MM.1S (cell line): ENCODE measurements at regions not wholly inside any gene's neighbourhood (a gene's known extent, or its start where the extent isn't known, plus 50 kb on each side); places are given as distances from the start of the nearest gene placed in this dataset.

Source experiments
- DNase-seq: peaks from one replicate; pipeline ENCODE4 v3.0.0-alpha.2; 2015
- H2AFZ ChIP-seq: fragments of 300-600 bp; sonication (generic); 2 replicates; pipeline ENCODE4 v1.6.0; 2016; ENCODE audit warnings: antibody characterized with exemption, low read length
- H3F3A ChIP-seq: fragments of 300-600 bp; sonication (generic); 2 replicates; pipeline ENCODE4 v1.6.1; 2016; ENCODE audit warnings: mild to moderate bottlenecking, antibody characterized with exemption, low read length, moderate library complexity, mixed read lengths; ENCODE audit not compliant: insufficient read depth
- H3K27ac ChIP-seq: fragments of 300-600 bp; sonication (generic); 2 replicates; pipeline ENCODE4 v1.5.1; 2016; ENCODE audit warnings: mild to moderate bottlenecking, low read length
- H3K27me3 ChIP-seq: fragments of 300-600 bp; sonication (generic); replicated peaks from 2 replicates; pipeline ENCODE4 v1.6.0; 2016; ENCODE audit warnings: low read length; ENCODE audit not compliant: insufficient read depth
- H3K36me3 ChIP-seq: fragments of 300-600 bp; sonication (generic); replicated peaks from 2 replicates; pipeline ENCODE4 v1.6.1; 2016; ENCODE audit warnings: mild to moderate bottlenecking, low read length, mixed read lengths; ENCODE audit not compliant: insufficient read depth
- H3K4me1 ChIP-seq: fragments of 300-600 bp; sonication (generic); 2 replicates; pipeline ENCODE4 v1.6.1; 2016; ENCODE audit warnings: low read length, mixed read lengths
- H3K4me2 ChIP-seq: fragments of 300-600 bp; sonication (generic); 2 replicates; pipeline ENCODE4 v1.6.0; 2016; ENCODE audit warnings: low read depth, low read length
- H3K4me3 ChIP-seq: fragments of 300-600 bp; sonication (generic); 2 replicates; pipeline ENCODE4 v1.5.1; 2016; ENCODE audit warnings: low read length, mixed read lengths
- H3K79me2 ChIP-seq: fragments of 300-600 bp; sonication (generic); 2 replicates; pipeline ENCODE4 v1.6.1; 2016; ENCODE audit warnings: mixed run types, low read length, mixed read lengths
- H3K9ac ChIP-seq: fragments of 300-600 bp; sonication (generic); 2 replicates; pipeline ENCODE4 v1.6.1; 2016; ENCODE audit warnings: low read length, mixed read lengths
- H3K9me2 ChIP-seq: fragments of 300-600 bp; sonication (generic); replicated peaks from 2 replicates; pipeline ENCODE4 v1.6.1; 2016; ENCODE audit warnings: mild to moderate bottlenecking, low read length, mixed read lengths; ENCODE audit not compliant: insufficient read depth
- H3K9me3 ChIP-seq: fragments of 300-600 bp; sonication (generic); replicated peaks from 2 replicates; pipeline ENCODE4 v1.6.1; 2016; ENCODE audit warnings: mild to moderate bottlenecking, low read length, mixed read lengths; ENCODE audit not compliant: insufficient read depth
- H4K20me1 ChIP-seq: fragments of 300-600 bp; sonication (generic); 2 replicates; pipeline ENCODE4 v1.6.1; 2016; ENCODE audit warnings: mild to moderate bottlenecking, low read length, moderate library complexity, mixed read lengths; ENCODE audit not compliant: insufficient read depth
- EZH2 ChIP-seq: fragments of 300-600 bp; sonication (generic); optimal IDR thresholded peaks from 2 replicates; pipeline ENCODE3; 2017; ENCODE audit warnings: low read depth, mild to moderate bottlenecking, antibody characterized with exemption, low read length, mixed read lengths
- EZH2phosphoT487 ChIP-seq: fragments of 300-600 bp; sonication (generic); IDR thresholded peaks from 2 replicates; pipeline ENCODE4 v1.6.1; 2018; ENCODE audit warnings: antibody characterized with exemption, low read length
- TF ChIP-seq, protein P1 (sequence below): fragments of 300-600 bp; sonication (generic); IDR thresholded peaks from 2 replicates; pipeline ENCODE4 v1.5.1; 2016; ENCODE audit warnings: antibody characterized with exemption, low read length, mixed read lengths

DNA sequence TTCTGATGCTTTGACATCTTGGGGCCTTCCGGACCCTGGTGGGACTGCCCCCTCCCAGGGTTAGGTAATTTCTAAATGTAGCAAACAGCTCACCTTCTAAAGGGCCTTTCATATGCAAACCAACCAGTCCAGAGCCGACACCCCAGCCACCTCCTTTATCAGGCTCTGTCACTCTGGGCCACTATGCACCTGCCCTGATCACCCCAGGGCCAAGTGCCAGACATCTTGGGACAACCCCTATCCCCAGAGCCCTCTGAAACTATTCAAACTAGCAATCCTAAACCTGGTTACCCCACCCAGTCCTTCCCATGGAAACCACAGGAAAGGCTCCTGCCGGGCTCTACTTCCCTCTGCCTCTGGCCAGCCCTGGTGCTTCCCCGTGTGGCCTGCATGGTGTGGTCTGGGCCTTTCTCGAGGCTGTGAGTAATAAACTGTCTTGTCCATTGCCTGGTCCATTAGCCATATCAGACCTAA, 91.2 kb upstream of the TNRC6C start:
- Histone ChIP-seq H3K79me2 (no peaks in the 10 kb centered on the region), H3K4me3 (no peak overlapping the region), H3K9ac (no peak overlapping the region), H3K27me3 (peaks cover 83% of the 10 kb centered on the region), H2AFZ (no peak overlapping the region), H4K20me1 (peaks cover 2% of the 10 kb centered on the region; the same call in 1 of the 2 replicates), H3K4me2 (no peak overlapping the region), H3K36me3 (no peaks in the 10 kb centered on the region), H3F3A (peaks cover 23% of the 10 kb centered on the region), H3K27ac (no peak overlapping the region), H3K9me3 (no peaks in the 10 kb centered on the region), H3K9me2 (no peaks in the 10 kb centered on the region), H3K4me1 (peaks cover 40% of the 10 kb centered on the region)
- no peak for DNase-seq
- TF ChIP-seq, protein P1, sequence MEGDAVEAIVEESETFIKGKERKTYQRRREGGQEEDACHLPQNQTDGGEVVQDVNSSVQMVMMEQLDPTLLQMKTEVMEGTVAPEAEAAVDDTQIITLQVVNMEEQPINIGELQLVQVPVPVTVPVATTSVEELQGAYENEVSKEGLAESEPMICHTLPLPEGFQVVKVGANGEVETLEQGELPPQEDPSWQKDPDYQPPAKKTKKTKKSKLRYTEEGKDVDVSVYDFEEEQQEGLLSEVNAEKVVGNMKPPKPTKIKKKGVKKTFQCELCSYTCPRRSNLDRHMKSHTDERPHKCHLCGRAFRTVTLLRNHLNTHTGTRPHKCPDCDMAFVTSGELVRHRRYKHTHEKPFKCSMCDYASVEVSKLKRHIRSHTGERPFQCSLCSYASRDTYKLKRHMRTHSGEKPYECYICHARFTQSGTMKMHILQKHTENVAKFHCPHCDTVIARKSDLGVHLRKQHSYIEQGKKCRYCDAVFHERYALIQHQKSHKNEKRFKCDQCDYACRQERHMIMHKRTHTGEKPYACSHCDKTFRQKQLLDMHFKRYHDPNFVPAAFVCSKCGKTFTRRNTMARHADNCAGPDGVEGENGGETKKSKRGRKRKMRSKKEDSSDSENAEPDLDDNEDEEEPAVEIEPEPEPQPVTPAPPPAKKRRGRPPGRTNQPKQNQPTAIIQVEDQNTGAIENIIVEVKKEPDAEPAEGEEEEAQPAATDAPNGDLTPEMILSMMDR, result no peak
- TF ChIP-seq EZH2, result no peak
- TF ChIP-seq EZH2phosphoT487, result no peak

GRCh38 chr17:77867976-77868713, 90.4 kb upstream of the TNRC6C start:
- H3K4me2 ChIP-seq, result no peak overlapping the region
- peaks cover 83% of the 10 kb centered on the region for H3K27me3 ChIP-seq
- no peaks in the 10 kb centered on the region for H3K9me2 ChIP-seq

DNA sequence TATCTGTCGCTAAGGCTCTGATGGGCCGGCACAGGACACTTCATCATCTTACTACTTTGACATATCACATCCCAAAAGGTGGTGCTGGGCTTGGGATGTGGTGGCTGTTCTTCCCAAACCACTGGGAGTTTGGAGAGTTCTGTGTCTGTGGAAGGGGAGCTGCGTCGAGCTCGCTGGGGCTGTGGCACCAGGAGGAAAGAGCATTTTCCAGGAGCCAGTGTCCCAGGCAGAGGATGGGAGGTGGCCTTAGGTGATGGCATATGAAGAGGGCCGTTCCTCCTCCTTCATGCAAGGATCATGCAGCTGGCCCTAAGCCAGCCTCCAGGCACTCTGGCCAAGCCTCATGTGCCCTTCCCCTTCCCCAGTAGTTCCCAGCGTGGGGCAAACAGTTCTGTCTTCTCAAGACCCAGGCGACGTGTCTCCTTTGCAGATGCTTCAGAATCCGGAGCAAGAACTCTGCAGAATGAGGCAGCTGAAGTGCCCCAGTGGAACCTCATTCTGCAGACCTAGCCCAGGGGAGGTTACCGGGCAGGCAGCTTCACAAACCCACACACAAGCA, 89.4 kb upstream of the TNRC6C start:
- Histone ChIP-seq H3K9me2 (no peaks in the 10 kb centered on the region), H2AFZ (no peak overlapping the region), H3F3A (peaks cover 19% of the 10 kb centered on the region), H3K79me2 (no peaks in the 10 kb centered on the region), H3K4me3 (no peak overlapping the region), H3K9ac (no peak overlapping the region), H3K27ac (no peak overlapping the region), H3K27me3 (peaks cover 89% of the 10 kb centered on the region), H3K4me1 (peaks cover 29% of the 10 kb centered on the region), H3K9me3 (no peaks in the 10 kb centered on the region), H3K4me2 (peak overlapping the region; percentile 40; the same call in 1 of the 2 replicates), H4K20me1 (peaks cover 2% of the 10 kb centered on the region; the same call in 1 of the 2 replicates), H3K36me3 (no peaks in the 10 kb centered on the region)
- DNase-seq, result no peak
- TF ChIP-seq, protein P1, result no peak
- no peak for TF ChIP-seq EZH2
- no peak for TF ChIP-seq EZH2phosphoT487

More at GRCh38 chr17:77867976-77868713, 90.4 kb upstream of the TNRC6C start:
- Histone ChIP-seq H3K27ac (no peak overlapping the region), H4K20me1 (peaks cover 2% of the 10 kb centered on the region; the same call in 1 of the 2 replicates), H3F3A (peaks cover 23% of the 10 kb centered on the region), H3K4me3 (no peak overlapping the region), H2AFZ (no peak overlapping the region), H3K9me3 (no peaks in the 10 kb centered on the region), H3K4me1 (peaks cover 39% of the 10 kb centered on the region), H3K36me3 (no peaks in the 10 kb centered on the region), H3K9ac (no peak overlapping the region), H3K79me2 (no peaks in the 10 kb centered on the region)
- TF ChIP-seq EZH2, result no peak
- no peak for TF ChIP-seq EZH2phosphoT487
- TF ChIP-seq, protein P1, result no peak
- no peak for DNase-seq
